Right hindlimb (tissue), 1 donor: ENCODE measurements at regions not wholly inside any gene's neighbourhood (a gene's known extent, or its start where the extent isn't known, plus 50 kb on each side); places are given as distances from the start of the nearest gene placed in this dataset.

ENCODE experiments used
- DNase-seq: peaks from one replicate; pipeline ENCODE4 v3.0.0-alpha.2; 2018

GRCh38 chr2:71919708-71920107, 228.0 kb downstream of the CYP26B1 start:
- no peak for DNase-seq

DNA sequence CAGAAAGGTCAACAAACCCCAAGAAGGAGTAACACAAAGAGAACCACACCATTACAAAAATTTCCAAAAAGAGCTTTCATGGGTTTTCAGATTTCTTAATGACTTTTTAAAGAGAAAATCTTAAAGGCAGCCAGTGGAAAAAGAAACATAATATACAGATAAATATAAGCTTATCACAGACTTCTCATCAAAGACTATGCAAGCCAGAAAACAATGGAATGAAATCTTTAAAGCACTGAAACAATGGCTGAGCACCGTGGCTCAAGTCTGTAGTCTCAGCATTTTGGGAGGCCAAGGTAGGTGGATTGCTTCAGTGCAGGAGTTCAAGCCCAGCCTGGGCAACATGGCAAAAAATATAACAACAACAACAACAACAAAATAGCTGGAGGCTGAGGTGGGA, 237.4 kb downstream of the CYP26B1 start:
- DNase-seq, result no peak

DNA sequence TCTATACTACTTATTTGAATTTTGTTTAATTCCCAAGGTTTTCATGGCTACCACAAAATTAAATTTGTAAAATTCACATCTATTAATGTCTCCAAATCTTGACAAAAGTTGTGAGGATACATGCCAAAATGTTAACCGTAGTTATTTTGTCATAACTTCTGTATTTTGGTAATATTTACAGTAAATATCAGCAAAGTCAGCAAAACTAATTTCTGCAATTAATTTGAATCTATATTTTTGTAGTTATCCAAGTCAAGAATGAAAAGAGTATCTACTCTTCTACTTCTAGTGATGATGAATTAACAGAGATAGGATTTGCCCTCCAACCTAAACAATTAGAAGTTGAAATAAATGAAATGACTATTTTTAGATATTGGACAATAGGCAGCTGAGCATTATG, 238.9 kb downstream of the CYP26B1 start:
- DNase-seq, result no peak

- no peak for DNase-seq
These were observed 240.2 kb downstream of the CYP26B1 start for GRCh38 chr2:71907503-71907902.

DNA sequence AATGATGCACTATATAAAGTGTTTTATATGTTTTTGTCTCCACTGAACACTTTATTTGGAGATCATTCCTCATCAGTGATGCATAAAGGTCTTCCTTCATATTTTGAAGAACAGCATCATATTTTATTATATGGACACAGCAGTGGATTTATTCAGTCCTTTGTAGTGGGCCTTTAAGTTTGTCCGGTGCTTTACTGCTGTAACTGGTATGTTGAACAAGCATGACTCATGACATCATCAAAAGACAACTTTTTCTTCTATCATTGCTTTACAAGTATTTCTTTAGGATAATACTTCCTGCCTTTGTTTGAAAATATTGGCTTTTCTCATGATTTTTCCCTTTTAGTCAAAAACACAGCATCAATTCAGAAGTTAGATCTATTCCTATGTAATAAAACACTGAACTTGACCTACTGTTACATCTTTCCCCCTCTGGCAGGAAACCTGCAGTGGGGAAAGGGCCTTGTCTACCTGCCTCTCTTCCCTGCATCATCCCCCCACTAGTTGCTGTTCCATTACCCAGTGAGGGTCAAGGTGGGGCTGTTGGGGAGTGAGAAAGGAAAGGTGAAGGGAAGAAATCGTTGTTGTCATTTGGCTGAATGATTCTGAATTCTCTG, 241.2 kb downstream of the CYP26B1 start:
- DNase-seq, result no peak

GRCh38 chr2:71905205-71905604, 242.5 kb downstream of the CYP26B1 start:
- no peak for DNase-seq

GRCh38 chr2:71903841-71904240, 243.8 kb downstream of the CYP26B1 start:
- no peak for DNase-seq

DNA sequence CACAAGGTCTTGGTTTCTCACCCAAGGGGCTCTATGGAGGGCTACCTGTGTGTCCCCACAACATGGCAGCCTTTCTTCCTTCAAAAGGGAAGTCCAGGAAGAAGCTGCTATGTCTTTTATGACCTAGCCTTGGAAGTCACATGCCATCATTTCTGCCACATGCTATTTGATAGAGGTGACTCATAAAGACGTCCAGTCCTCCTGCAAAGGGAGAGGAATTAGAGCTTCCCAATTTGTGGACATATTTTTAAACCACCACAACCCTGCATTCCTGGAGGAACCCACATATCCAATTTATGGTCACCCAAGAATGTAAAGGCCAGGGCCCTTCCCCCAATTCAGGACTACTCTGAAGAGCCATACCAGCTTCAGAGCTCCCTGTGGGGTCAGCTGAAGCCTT, 246.2 kb downstream of the CYP26B1 start:
- no peak for DNase-seq

GRCh38 chr2:71898851-71899681, 248.6 kb downstream of the CYP26B1 start:
- DNase-seq, result no peak

- no peak for DNase-seq
These were observed 249.3 kb downstream of the CYP26B1 start for GRCh38 chr2:71898375-71898774.

GRCh38 chr2:71897836-71898235, 249.8 kb downstream of the CYP26B1 start:
- DNase-seq, result no peak

GRCh38 chr2:71897137-71897480, 250.6 kb downstream of the CYP26B1 start:
- no peak for DNase-seq

GRCh38 chr2:71896385-71897136, 251.1 kb downstream of the CYP26B1 start:
- no peak for DNase-seq

GRCh38 chr2:71895320-71896161, 252.1 kb downstream of the CYP26B1 start:
- DNase-seq, result no peak

DNA sequence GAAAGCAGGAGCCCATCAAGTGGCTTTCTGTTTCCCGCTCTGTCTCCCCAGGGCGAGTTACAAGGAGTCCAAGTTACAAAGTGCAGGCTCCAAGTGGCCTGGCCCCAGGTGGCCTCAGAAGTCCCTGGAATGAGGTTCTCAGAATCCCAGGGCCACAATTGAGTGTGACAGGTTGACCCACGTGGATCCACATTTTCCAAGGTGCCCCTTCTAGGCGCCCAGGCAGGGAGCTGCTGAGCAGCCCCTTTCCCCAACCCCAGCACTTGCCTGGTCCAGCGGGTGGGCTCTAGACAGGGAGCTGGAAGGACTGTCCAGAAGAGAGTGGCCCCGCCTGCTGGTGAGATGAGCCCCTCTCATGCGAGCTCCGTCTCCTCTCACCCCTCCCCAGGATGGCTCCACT, 253.4 kb downstream of the CYP26B1 start:
- DNase-seq, result no peak

- DNase-seq, result no peak
These were observed 254.0 kb downstream of the CYP26B1 start for GRCh38 chr2:71893646-71894045.

DNA sequence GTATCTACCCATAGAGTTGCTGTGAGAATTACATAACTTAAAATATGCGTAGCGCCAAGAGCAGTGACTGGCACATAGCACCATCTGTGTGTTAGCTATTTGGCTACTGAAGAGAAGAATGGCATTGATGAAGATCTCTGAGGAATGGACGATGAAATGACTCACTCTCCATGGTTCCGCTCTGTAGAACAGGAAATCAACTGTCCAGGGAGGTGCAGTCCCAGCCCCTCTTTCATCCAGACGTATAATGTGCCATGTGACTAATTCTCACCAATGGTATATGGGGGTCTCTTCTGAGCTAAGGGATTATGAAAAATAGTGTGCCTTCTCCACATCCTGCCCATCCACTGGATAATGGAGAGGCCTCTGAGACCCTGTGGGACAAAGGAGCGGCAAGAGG, 254.8 kb downstream of the CYP26B1 start:
- no peak for DNase-seq

- DNase-seq, result no peak
These were observed 255.3 kb downstream of the CYP26B1 start for GRCh38 chr2:71892423-71892730.

DNA sequence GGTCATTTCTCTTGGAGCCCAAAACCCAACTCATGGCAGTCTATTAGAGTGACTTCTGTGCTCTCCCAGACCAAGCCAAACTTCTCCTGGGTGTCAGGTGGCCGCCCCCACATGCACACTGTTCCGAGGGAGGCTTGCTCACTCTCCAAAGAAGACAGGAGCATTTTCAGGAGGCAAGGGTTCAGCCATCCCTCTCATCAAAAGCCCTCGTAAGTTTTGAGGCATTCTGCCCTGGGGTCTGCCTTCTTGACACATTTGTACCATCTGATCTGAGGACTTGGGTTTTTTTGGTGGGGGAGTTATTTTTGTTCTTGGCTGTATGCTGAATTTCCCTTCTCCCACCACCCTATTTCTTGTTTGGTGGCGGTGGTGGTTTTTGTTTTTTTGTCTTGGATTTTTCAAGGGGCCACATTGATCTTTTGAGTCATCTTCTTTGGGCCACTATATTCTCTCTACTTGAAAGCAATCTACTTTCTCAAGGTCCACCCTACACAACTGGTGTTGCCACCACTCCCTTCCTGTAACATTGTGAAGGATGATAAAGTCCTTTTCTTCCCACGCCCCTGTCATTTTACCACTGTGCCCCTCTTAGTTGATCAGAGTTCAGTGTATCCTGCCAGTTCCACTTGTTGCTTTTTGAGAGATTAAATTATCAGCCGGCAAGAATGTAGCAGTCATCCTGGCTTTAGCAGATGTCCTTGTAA, 255.8 kb downstream of the CYP26B1 start:
- DNase-seq, result no peak

DNA sequence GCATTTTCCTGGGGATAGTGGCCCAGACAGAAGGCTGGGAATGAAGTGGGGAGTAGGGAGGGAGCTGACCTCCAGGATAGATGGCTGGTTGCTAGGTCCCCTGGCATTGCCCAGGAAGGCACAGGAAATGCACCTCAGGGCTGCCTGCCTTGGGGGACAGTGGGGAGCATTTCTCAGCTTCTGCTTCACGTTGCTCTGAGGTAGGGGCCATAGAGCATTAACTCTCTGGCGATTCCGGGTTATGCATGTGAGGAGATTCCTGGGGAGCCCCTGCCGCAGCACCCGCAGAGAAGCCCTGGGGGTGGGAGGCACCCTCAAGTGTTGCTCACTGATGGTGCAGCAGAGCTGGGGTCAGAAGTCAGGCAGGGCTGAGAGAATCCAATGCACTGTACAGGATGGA, 256.5 kb downstream of the CYP26B1 start:
- no peak for DNase-seq

DNA sequence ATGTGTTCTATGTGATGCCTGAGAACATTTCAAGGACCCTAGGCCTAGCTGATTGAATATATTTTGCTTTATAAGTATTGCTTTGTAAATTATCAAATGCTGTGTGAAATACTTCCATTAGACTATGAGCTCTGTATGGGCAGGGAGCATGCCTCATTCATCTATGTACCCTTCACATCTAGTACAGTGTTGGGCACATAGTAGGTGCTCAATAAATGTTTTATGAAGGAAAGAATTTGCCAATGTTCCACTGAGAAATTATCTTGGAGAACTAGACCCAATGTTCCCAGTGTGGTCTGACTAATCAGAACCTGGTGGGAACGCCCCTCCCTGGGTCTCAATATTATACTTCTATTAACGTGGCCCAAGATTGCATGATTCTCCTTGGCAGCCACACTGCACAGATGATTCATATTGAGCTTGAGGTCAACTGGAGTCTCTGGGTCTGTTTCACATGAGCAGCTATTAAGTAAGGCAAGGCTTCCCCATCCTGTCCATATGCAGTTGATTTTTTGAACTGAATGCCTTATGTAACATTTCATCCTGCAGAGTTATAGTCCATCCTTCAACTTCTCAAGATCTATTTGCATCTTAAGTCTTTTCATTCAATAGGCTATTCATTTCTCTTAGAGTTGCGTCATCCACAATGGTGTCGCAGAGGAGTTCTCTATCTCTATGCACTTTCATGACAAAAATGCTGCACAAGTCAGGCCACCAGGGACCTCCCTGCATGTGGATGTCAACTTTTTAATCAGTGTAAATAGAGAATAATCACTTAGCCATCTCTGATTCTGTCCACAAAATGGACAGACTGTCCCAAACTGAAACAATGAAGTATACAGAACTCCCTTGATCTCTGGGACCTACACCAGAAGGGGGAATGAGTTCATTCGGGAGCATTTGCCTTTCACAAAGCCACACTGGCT, 257.6 kb downstream of the CYP26B1 start:
- no peak for DNase-seq
